ENCODE measurements at regions not wholly inside any gene's neighbourhood (a gene's known extent, or its start where the extent isn't known, plus 50 kb on each side); places are given as distances from the start of the nearest gene placed in this dataset.

- no peak for DNase-seq
These were observed 95.2 kb upstream of the IQSEC1 start for GRCh38 chr3:13168391-13168790.

- DNase-seq = no peak
These were observed 94.6 kb upstream of the IQSEC1 start for GRCh38 chr3:13167829-13168228.

- DNase-seq = no peak
These were observed 94.0 kb upstream of the IQSEC1 start for GRCh38 chr3:13167064-13167743.

GRCh38 chr3:13166243-13167063, 93.2 kb upstream of the IQSEC1 start:
- DNase-seq = no peak

- no peak for DNase-seq
These were observed 92.3 kb upstream of the IQSEC1 start for GRCh38 chr3:13165576-13165975.

GRCh38 chr3:13164893-13165492, 91.8 kb upstream of the IQSEC1 start:
- no peak for DNase-seq

- DNase-seq = no peak
These were observed 90.7 kb upstream of the IQSEC1 start for GRCh38 chr3:13163848-13164382.

- DNase-seq = no peak
These were observed 89.5 kb upstream of the IQSEC1 start for GRCh38 chr3:13162549-13163320.

- DNase-seq = no peak
These were observed 88.7 kb upstream of the IQSEC1 start for GRCh38 chr3:13161771-13162535.

GRCh38 chr3:13161021-13161759, 88.0 kb upstream of the IQSEC1 start:
- DNase-seq = no peak

- DNase-seq = peak; percentile 36
These were observed 87.4 kb upstream of the IQSEC1 start for GRCh38 chr3:13160619-13161018.

GRCh38 chr3:13159890-13160289, 86.7 kb upstream of the IQSEC1 start:
- DNase-seq = no peak

- DNase-seq = no peak
These were observed 85.6 kb upstream of the IQSEC1 start for GRCh38 chr3:13158871-13159270.

- DNase-seq = no peak
These were observed 85.2 kb upstream of the IQSEC1 start for GRCh38 chr3:13158408-13158807.

GRCh38 chr3:13157986-13158385, 84.8 kb upstream of the IQSEC1 start:
- DNase-seq = no peak

- no peak for DNase-seq
These were observed 79.8 kb upstream of the IQSEC1 start for GRCh38 chr3:13152826-13153710.

GRCh38 chr3:13150624-13151023, 77.4 kb upstream of the IQSEC1 start:
- DNase-seq = no peak

- DNase-seq = no peak
These were observed 76.3 kb upstream of the IQSEC1 start for GRCh38 chr3:13149330-13150108.

GRCh38 chr3:13148561-13149329, 75.5 kb upstream of the IQSEC1 start:
- DNase-seq = no peak

Measured in DMS79 (cell line).